Fibroblast of lung (primary cell): ENCODE measurements at regions not wholly inside any gene's neighbourhood (a gene's known extent, or its start where the extent isn't known, plus 50 kb on each side); places are given as distances from the start of the nearest gene placed in this dataset.

Experiments
- DNase-seq, 2 donors: peaks; one replicate each; pipeline versions ENCODE4 v3.0.0 to v3.0.0-alpha.2; 2010; ENCODE audit warnings: low read depth in 2 of 2
- H2AFZ ChIP-seq: 2 replicates; pipeline ENCODE4 v1.5.1; 2012; ENCODE audit warnings: low read length, control low read depth, inconsistent platforms
- H3K27ac ChIP-seq: 2 replicates; pipeline ENCODE4 v1.5.1; 2011; ENCODE audit warnings: low read length, control low read depth; ENCODE audit not compliant: insufficient read depth
- H3K27me3 ChIP-seq: 2 replicates; pipeline ENCODE4 v1.5.1; 2011; ENCODE audit warnings: mild to moderate bottlenecking, low read length; ENCODE audit not compliant: control insufficient read depth, insufficient read depth
- H3K36me3 ChIP-seq: 2 replicates; pipeline ENCODE4 v1.5.1; 2011; ENCODE audit warnings: low read length; ENCODE audit not compliant: control insufficient read depth, insufficient read depth
- H3K4me1 ChIP-seq: 2 replicates; pipeline ENCODE4 v1.5.1; 2011; ENCODE audit warnings: low read length; ENCODE audit not compliant: control insufficient read depth, insufficient read depth; ENCODE audit errors: extremely low read depth
- H3K4me2 ChIP-seq: 2 replicates; pipeline ENCODE4 v1.5.1; 2011; ENCODE audit warnings: low read length, control low read depth; ENCODE audit not compliant: insufficient read depth; ENCODE audit errors: extremely low read depth
- H3K4me3 ChIP-seq, 4 experiments: fragments of 200-600 bp in 1 of 4; sonication (generic) in 1 of 4; replicated peaks in 1 of 4; 2 replicates each; pipeline ENCODE4 v1.5.1; 2011 to 2016; ENCODE audit warnings: low read length in 4 of 4, low read depth in 3 of 4, mild to moderate bottlenecking in 3 of 4, control low read depth in 2 of 4, inconsistent platforms in 1 of 4, mixed read lengths in 1 of 4; ENCODE audit not compliant: insufficient read depth in 1 of 4; ENCODE audit errors: control extremely low read depth in 1 of 4
- H3K79me2 ChIP-seq: 2 replicates; pipeline ENCODE4 v1.5.1; 2012; ENCODE audit warnings: mild to moderate bottlenecking, low read length, inconsistent platforms; ENCODE audit not compliant: control insufficient read depth, insufficient read depth
- H3K9ac ChIP-seq: 2 replicates; pipeline ENCODE4 v1.5.1; 2011; ENCODE audit warnings: mild to moderate bottlenecking, low read length, control low read depth; ENCODE audit not compliant: insufficient read depth
- H3K9me3 ChIP-seq: 2 replicates; pipeline ENCODE4 v1.5.1; 2012; ENCODE audit warnings: low read depth, low read length; ENCODE audit not compliant: control insufficient read depth, insufficient read depth
- H4K20me1 ChIP-seq: 2 replicates; pipeline ENCODE4 v1.5.1; 2011; ENCODE audit warnings: low read length; ENCODE audit not compliant: control insufficient read depth, insufficient read depth; ENCODE audit errors: extremely low read depth
- EZH2 ChIP-seq: IDR thresholded peaks from 2 replicates; pipeline ENCODE4 v1.5.1; 2012; ENCODE audit warnings: low read length, control low read depth, mild to moderate bottlenecking; ENCODE audit errors: missing control alignments
- TF ChIP-seq, protein P1 (sequence below), 2 donors: IDR thresholded peaks in 1 of 2; conservative IDR thresholded peaks in 1 of 2; 1 replicate in 1 of 2; 2 replicates in 1 of 2; pipeline ENCODE4 v1.5.1; 2011 to 2012; ENCODE audit warnings: low read length in 2 of 2, control low read depth in 1 of 2, inconsistent platforms in 1 of 2, low read depth in 1 of 2, mild to moderate bottlenecking in 1 of 2

DNA sequence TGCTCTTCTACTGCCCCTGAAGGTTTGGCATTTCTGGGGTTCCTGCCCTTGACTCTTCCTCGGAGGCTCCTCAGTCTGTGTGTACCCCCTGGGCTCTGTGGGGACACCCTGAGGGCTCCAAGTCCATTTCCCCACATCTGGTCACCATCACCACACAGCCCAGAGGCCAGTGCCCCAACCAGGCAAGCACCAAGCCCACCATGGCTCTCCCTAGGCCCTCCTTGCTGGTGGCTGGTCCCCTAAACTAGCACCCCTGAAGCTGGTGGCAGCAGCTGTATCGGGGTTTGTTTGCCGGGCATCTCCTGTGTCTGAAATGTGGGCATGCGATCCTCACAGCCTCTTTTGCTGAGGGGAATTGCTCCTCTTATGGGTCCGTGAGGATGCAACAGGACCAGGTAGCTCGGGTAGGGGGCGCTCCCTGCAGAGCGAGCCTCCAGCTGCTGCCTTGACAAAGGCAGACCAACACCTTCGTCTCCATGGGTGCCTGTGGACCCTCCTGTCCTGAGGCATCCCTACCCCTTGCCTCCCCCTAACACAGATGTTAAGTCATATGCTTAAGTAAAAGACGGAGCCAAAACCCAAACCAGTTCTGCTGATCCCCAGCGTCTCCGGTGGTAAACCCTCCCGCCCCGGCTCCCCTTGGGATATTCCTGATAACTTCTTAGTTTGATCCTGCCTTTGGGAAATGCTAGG is 138.9 kb upstream of the IRX4 start:
- H3K9me3 ChIP-seq = no peaks in the 10 kb centered on the region
- TF ChIP-seq, protein P1, sequence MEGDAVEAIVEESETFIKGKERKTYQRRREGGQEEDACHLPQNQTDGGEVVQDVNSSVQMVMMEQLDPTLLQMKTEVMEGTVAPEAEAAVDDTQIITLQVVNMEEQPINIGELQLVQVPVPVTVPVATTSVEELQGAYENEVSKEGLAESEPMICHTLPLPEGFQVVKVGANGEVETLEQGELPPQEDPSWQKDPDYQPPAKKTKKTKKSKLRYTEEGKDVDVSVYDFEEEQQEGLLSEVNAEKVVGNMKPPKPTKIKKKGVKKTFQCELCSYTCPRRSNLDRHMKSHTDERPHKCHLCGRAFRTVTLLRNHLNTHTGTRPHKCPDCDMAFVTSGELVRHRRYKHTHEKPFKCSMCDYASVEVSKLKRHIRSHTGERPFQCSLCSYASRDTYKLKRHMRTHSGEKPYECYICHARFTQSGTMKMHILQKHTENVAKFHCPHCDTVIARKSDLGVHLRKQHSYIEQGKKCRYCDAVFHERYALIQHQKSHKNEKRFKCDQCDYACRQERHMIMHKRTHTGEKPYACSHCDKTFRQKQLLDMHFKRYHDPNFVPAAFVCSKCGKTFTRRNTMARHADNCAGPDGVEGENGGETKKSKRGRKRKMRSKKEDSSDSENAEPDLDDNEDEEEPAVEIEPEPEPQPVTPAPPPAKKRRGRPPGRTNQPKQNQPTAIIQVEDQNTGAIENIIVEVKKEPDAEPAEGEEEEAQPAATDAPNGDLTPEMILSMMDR (conservative IDR thresholded peaks at IDR 0.05 in 1 of 2, IDR thresholded peaks at IDR 0.05 in 1 of 2; ENCODE audit: low read depth in 1 of 2, low read length in 2 of 2) = no peak
- TF ChIP-seq EZH2 = no peak

DNA sequence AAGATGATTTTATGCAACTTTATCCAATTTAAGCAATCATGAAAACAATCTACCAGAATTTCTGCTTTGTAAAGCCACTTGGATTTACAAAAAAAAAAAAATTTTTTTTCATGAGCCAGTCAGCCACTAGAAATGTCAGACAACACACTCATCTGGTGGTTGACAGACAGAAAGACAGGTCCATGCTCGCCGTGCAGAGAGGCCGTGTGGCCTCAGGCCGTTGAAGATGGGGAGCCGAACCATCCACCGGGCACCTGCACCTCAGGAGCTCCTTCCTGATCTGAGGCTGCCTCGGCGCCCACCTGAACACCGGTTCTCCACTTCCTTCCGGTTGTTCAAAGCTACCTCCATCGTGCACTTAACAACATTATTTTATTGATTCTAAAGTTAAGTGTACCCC is 138.0 kb upstream of the IRX4 start:
- Histone ChIP-seq H3K27me3 (no peaks in the 10 kb centered on the region), H3K9me3 (no peaks in the 10 kb centered on the region), H3K36me3 (no peaks in the 10 kb centered on the region), H4K20me1 (no peaks in the 10 kb centered on the region), H3K4me1 (no peaks in the 10 kb centered on the region), H3K4me3 (no peak overlapping the region), H3K79me2 (no peaks in the 10 kb centered on the region), H3K27ac (no peak overlapping the region), H3K4me2 (no peak overlapping the region), H2AFZ (no peak overlapping the region), H3K9ac (no peak overlapping the region)
- DNase-seq = no peak
- TF ChIP-seq EZH2 = no peak
- TF ChIP-seq, protein P1 (conservative IDR thresholded peaks at IDR 0.05 in 1 of 2, IDR thresholded peaks at IDR 0.05 in 1 of 2; ENCODE audit: low read depth in 1 of 2, low read length in 2 of 2) = no peak

More for the DNA sequence above, 138.9 kb upstream of the IRX4 start:
- H3K79me2 ChIP-seq = no peaks in the 10 kb centered on the region
- no peak overlapping the region for H3K27ac ChIP-seq
- no peak overlapping the region for H3K4me3 ChIP-seq
- H3K4me2 ChIP-seq = no peak overlapping the region
- H3K9ac ChIP-seq = no peak overlapping the region
- H2AFZ ChIP-seq = no peak overlapping the region
- H3K4me1 ChIP-seq = no peaks in the 10 kb centered on the region
- H3K36me3 ChIP-seq = no peaks in the 10 kb centered on the region
- no peaks in the 10 kb centered on the region for H4K20me1 ChIP-seq
- DNase-seq = no peak
- H3K27me3 ChIP-seq = no peaks in the 10 kb centered on the region

DNA sequence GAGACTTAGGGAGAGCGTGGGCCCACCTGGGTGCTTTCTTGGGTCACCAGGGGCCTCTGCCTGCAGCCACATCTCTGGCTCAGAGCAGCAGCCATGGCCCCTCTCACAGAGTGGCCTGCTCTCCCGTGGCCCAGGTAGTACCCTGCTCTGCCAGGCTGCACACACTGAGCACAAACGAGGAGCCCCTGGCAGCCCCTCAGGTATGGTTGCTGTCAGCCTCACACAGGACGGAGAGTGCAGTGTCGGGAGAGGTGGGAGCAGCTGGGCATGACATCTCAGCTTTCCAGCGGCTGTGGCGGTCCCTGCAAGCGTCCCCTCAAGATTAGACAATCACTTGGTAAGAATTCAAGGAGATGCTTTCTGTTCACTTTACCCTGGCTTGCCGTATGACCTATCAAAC is 137.0 kb upstream of the IRX4 start:
- Histone ChIP-seq H3K4me2 (no peak overlapping the region), H3K36me3 (no peaks in the 10 kb centered on the region), H4K20me1 (no peaks in the 10 kb centered on the region), H3K27ac (no peak overlapping the region), H3K27me3 (no peaks in the 10 kb centered on the region), H3K9me3 (no peaks in the 10 kb centered on the region), H2AFZ (no peak overlapping the region), H3K4me1 (no peaks in the 10 kb centered on the region), H3K79me2 (no peaks in the 10 kb centered on the region), H3K9ac (no peak overlapping the region), H3K4me3 (no peak overlapping the region)
- no peak for DNase-seq
- TF ChIP-seq, protein P1 (conservative IDR thresholded peaks at IDR 0.05 in 1 of 2, IDR thresholded peaks at IDR 0.05 in 1 of 2; ENCODE audit: low read depth in 1 of 2, low read length in 2 of 2) = no peak
- no peak for TF ChIP-seq EZH2
